Parathyroid adenoma (tissue), 2 donors: ENCODE measurements at regions not wholly inside any gene's neighbourhood (a gene's known extent, or its start where the extent isn't known, plus 50 kb on each side); places are given as distances from the start of the nearest gene placed in this dataset.

Experiments
- H2AFZ ChIP-seq: fragments of 300-600 bp; sonication (generic); one replicate; pipeline ENCODE4 v1.7.0; 2017; ENCODE audit warnings: antibody characterized with exemption, mild to moderate bottlenecking
- H3K27ac ChIP-seq: fragments of 300-600 bp; sonication (generic); one replicate; pipeline ENCODE4 v1.7.0; 2017
- H3K27me3 ChIP-seq: fragments of 300-600 bp; sonication (generic); one replicate; pipeline ENCODE4 v1.7.0; 2017; ENCODE audit warnings: low read length; ENCODE audit not compliant: control insufficient read depth, insufficient read depth
- H3K36me3 ChIP-seq: fragments of 300-600 bp; sonication (generic); one replicate; pipeline ENCODE4 v1.7.0; 2017; ENCODE audit warnings: low read length; ENCODE audit not compliant: control insufficient read depth, insufficient read depth
- H3K4me1 ChIP-seq: fragments of 300-600 bp; sonication (generic); one replicate; pipeline ENCODE4 v1.7.0; 2017; ENCODE audit warnings: control low read depth
- H3K4me2 ChIP-seq: fragments of 300-600 bp; sonication (generic); one replicate; pipeline ENCODE4 v1.7.0; 2017; ENCODE audit warnings: low read length
- H3K4me3 ChIP-seq: fragments of 300-600 bp; sonication (generic); one replicate; pipeline ENCODE4 v1.7.0; 2017; ENCODE audit warnings: low read depth, low read length
- H3K79me2 ChIP-seq: fragments of 300-600 bp; sonication (generic); one replicate; pipeline ENCODE4 v1.7.0; 2017; ENCODE audit warnings: control low read depth
- H3K9ac ChIP-seq: fragments of 300-600 bp; sonication (generic); one replicate; pipeline ENCODE4 v1.7.0; 2017; ENCODE audit warnings: mild to moderate bottlenecking
- H3K9me3 ChIP-seq: fragments of 300-600 bp; sonication (generic); one replicate; pipeline ENCODE4 v1.7.0; 2017; ENCODE audit warnings: low read length; ENCODE audit not compliant: control insufficient read depth
- TF ChIP-seq, protein P1 (sequence below): fragments of 300-600 bp; sonication (generic); IDR thresholded peaks from one replicate; pipeline ENCODE4 v1.7.0; 2017; ENCODE audit warnings: antibody characterized with exemption, mild to moderate bottlenecking
- donor health status: primary hyperparathyroidism.

DNA sequence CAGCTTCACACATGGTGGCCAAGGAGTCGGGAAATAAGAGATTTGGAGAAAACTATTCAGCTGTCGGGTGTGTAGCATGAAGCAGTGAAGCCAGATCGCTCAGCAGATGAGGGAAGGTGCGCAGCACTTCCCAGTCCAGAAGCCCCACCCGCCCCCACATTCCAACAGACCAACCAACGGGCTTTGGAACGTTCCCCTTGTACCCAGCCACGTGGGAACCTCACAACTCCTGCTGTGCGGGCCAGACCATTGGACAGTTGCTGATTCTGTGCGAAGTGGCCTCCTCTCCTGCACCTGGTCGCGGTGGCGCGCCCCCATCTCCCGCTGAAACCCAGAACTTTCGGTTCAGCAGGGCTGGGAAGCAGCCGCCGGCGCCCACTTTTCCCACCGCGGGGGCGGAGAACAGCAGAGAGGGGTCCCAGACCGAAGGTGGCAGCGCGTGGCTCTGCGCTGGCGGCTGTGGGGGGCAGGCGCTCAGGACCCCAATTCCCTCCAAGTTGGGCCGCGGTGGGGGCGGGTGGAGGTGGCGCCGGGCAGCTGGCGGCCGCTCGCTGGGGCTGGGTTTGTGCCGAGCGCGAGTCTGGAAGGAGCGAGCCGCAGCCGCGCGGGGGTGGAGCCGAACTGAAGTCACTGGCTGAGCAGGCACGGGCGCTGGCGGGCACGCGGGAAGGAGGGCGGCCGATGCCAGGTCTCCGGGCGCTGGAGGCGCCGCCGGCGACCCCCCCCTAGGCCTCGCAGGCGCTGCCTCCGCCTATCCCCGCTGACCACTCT is 1301.5 kb upstream of the SORCS1 start:
- no peaks in the 10 kb centered on the region for H3K27me3 ChIP-seq
- H3K4me2 ChIP-seq, result peak overlapping the region; percentile 83
- H3K4me3 ChIP-seq, result peak overlapping the region; percentile 53
- no peak overlapping the region for H2AFZ ChIP-seq
- H3K27ac ChIP-seq, result no peak overlapping the region
- H3K36me3 ChIP-seq, result no peaks in the 10 kb centered on the region
- no peaks in the 10 kb centered on the region for H3K79me2 ChIP-seq
- no peak overlapping the region for H3K9ac ChIP-seq
- TF ChIP-seq, protein P1, sequence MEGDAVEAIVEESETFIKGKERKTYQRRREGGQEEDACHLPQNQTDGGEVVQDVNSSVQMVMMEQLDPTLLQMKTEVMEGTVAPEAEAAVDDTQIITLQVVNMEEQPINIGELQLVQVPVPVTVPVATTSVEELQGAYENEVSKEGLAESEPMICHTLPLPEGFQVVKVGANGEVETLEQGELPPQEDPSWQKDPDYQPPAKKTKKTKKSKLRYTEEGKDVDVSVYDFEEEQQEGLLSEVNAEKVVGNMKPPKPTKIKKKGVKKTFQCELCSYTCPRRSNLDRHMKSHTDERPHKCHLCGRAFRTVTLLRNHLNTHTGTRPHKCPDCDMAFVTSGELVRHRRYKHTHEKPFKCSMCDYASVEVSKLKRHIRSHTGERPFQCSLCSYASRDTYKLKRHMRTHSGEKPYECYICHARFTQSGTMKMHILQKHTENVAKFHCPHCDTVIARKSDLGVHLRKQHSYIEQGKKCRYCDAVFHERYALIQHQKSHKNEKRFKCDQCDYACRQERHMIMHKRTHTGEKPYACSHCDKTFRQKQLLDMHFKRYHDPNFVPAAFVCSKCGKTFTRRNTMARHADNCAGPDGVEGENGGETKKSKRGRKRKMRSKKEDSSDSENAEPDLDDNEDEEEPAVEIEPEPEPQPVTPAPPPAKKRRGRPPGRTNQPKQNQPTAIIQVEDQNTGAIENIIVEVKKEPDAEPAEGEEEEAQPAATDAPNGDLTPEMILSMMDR, result no peak
- no peaks in the 10 kb centered on the region for H3K9me3 ChIP-seq
- no peaks in the 10 kb centered on the region for H3K4me1 ChIP-seq

DNA sequence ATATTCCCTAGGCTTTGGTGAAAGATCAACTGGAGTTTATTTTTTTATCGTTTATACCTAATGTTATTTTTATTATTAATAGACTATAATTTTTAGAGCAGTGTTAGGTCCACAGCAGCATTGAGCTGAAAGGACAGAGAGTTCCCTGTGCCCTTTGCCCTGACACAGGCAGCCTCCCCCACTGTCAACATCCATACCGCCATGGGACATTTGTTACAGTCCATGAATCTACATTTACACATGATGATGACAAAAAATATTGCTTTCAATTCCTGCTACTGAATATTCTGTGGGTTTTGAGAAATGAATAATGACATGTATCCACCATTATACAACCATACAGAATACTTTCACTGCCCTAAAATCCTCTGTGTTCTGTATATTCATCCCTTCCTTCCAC is 1297.5 kb upstream of the SORCS1 start:
- Histone ChIP-seq H3K79me2 (no peaks in the 10 kb centered on the region), H3K27me3 (no peaks in the 10 kb centered on the region), H3K36me3 (no peaks in the 10 kb centered on the region), H3K4me3 (no peak overlapping the region), H2AFZ (no peak overlapping the region), H3K9me3 (no peaks in the 10 kb centered on the region), H3K4me2 (no peak overlapping the region), H3K27ac (no peak overlapping the region), H3K9ac (no peak overlapping the region), H3K4me1 (no peaks in the 10 kb centered on the region)
- TF ChIP-seq, protein P1, result no peak

DNA sequence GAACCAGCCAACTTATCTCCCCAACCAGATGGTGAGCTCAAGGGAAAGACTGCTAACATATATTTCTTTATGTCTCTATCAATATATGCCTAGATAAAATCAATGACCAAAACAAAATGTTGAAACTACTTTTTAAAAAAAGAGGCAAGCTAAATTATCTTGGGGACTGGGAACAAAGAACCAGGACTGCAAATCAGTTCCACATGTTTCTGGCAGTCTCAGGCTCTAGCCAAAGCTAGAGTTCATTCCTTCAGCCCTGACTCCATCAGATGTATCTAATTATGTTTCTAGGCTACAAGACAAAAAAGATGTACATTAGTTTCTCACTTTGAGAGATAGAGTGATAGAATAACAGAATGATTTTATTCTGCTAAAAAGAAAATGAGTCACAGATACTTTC is 1290.3 kb upstream of the SORCS1 start:
- H3K9ac ChIP-seq, result no peak overlapping the region
- TF ChIP-seq, protein P1, result no peak
- H3K9me3 ChIP-seq, result no peaks in the 10 kb centered on the region
- H3K4me1 ChIP-seq, result no peaks in the 10 kb centered on the region
- no peaks in the 10 kb centered on the region for H3K36me3 ChIP-seq
- no peaks in the 10 kb centered on the region for H3K27me3 ChIP-seq
- H2AFZ ChIP-seq, result no peak overlapping the region
- H3K4me2 ChIP-seq, result no peak overlapping the region
- H3K4me3 ChIP-seq, result no peak overlapping the region
- H3K27ac ChIP-seq, result no peak overlapping the region
- no peaks in the 10 kb centered on the region for H3K79me2 ChIP-seq

DNA sequence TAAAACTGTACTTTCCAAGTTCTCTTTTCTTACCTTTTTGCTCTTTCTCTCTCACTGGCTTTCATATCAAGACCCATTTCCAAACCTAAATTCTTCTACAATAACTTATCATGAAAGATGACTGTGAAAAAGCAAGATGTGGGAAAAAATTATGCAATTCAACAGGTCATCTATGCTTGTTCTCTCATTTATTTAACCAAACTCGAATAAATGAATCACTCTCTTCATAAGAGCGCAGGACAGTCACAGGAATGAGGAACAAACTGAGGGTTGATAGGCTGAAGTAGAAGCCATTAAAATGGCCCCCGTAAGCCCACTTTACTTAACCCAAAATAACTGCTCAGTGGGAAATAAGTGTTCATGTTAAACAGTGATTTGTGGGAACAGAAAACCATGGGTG is 1289.7 kb upstream of the SORCS1 start:
- Histone ChIP-seq H3K9me3 (no peaks in the 10 kb centered on the region), H3K9ac (no peak overlapping the region), H3K27ac (no peak overlapping the region), H3K4me1 (no peaks in the 10 kb centered on the region), H2AFZ (no peak overlapping the region), H3K36me3 (no peaks in the 10 kb centered on the region), H3K79me2 (no peaks in the 10 kb centered on the region), H3K4me3 (no peak overlapping the region), H3K27me3 (no peaks in the 10 kb centered on the region), H3K4me2 (no peak overlapping the region)
- TF ChIP-seq, protein P1, result no peak

DNA sequence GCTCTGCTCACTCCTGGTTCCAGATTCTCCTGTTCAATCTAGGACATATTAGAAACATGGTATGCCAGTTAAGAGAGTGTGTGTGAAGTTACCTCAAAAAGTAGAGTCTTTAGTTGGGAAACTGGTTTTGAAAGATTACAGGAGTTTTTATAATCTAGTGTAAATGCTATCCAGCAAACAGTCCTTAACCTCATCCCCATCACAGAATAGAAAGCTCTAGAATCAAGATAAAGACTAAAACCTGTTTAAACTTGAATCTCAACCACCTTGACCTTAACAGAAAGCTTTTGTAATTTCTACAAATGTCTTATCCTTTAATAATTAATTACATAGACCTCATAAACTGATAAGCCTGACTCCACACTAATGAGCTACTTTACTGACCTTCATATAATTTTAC is 1288.7 kb upstream of the SORCS1 start:
- TF ChIP-seq, protein P1, result no peak
- Histone ChIP-seq H3K27me3 (no peaks in the 10 kb centered on the region), H3K27ac (no peak overlapping the region), H3K36me3 (no peaks in the 10 kb centered on the region), H3K79me2 (no peaks in the 10 kb centered on the region), H3K4me3 (no peak overlapping the region), H2AFZ (no peak overlapping the region), H3K9ac (no peak overlapping the region), H3K4me1 (no peaks in the 10 kb centered on the region), H3K4me2 (no peak overlapping the region), H3K9me3 (no peaks in the 10 kb centered on the region)
